Tibial nerve (tissue), 4 donors: ENCODE measurements at regions not wholly inside any gene's neighbourhood (a gene's known extent, or its start where the extent isn't known, plus 50 kb on each side); places are given as distances from the start of the nearest gene placed in this dataset.

Experiments used
- DNase-seq, 2 donors: peaks; one replicate each; pipeline ENCODE4 v3.0.0-alpha.2; 2019; ENCODE audit warnings: low spot score in 2 of 2
- H3K27ac ChIP-seq, 4 donors: fragments of 200-600 bp; sonication (generic) in 3 of 4; one replicate each; pipeline ENCODE4 v1.5.1; 2017 to 2019; ENCODE audit warnings: mild to moderate bottlenecking in 1 of 4
- H3K27me3 ChIP-seq, 2 donors: fragments of 200-600 bp; sonication (generic) in 1 of 2; one replicate each; pipeline versions ENCODE4 v1.5.1 to v1.6.0; 2017 to 2019
- H3K36me3 ChIP-seq, 3 donors: fragments of 200-600 bp; sonication (generic); one replicate each; pipeline ENCODE4 v1.5.1; 2018 to 2019
- H3K4me1 ChIP-seq, 4 donors: fragments of 200-600 bp; sonication (generic) in 3 of 4; one replicate each; pipeline ENCODE4 v1.5.1; 2017 to 2019
- H3K4me3 ChIP-seq, 4 donors: fragments of 200-600 bp; sonication (generic) in 3 of 4; one replicate each; pipeline ENCODE4 v1.5.1; 2017 to 2019; ENCODE audit warnings: mild to moderate bottlenecking in 1 of 4, moderate library complexity in 1 of 4
- H3K9me3 ChIP-seq, 4 donors: fragments of 200-600 bp; sonication (generic) in 3 of 4; one replicate each; pipeline ENCODE4 v1.5.1; 2017 to 2019
- CTCF ChIP-seq, 5 experiments: fragments of 200-600 bp in 3 of 5; fragments of 450-650 bp in 2 of 5; sonication (generic) in 3 of 5; IDR thresholded peaks; one replicate each; pipeline ENCODE4 v1.5.1; 2016 to 2019; ENCODE audit warnings: antibody characterized with exemption in 5 of 5, mild to moderate bottlenecking in 3 of 5, moderate library complexity in 2 of 5
- EP300 ChIP-seq, 2 donors: sonication (generic); formaldehyde crosslinking; IDR thresholded peaks; one replicate each; pipeline ENCODE4 v1.6.1; 2017; ENCODE audit warnings: antibody characterized with exemption in 2 of 2, mild to moderate bottlenecking in 1 of 2
- POLR2A ChIP-seq, 2 donors: fragments of 450-650 bp; IDR thresholded peaks; one replicate each; pipeline ENCODE4 v1.6.1; 2017; ENCODE audit warnings: antibody characterized with exemption in 2 of 2, mild to moderate bottlenecking in 2 of 2, moderate library complexity in 2 of 2
- WGBS, 2 donors: methylation state at CpG; one replicate each; pipeline ENCODE4 v1.1.5; 2018; 5-methylcytosine and 5-hydroxymethylcytosine counted together

- Histone ChIP-seq H3K36me3 (no peaks in the 10 kb centered on the region), H3K27ac (peak overlapping the region in 1 of 4 donors; percentile 30), H3K9me3 (peaks cover 0 to 7% (median 0%) of the 10 kb centered on the region in 4 donors), H3K4me1 (no peaks in the 10 kb centered on the region), H3K4me3 (no peak overlapping the region), H3K27me3 (no peaks in the 10 kb centered on the region)
- no peak for TF ChIP-seq EP300 (IDR thresholded peaks at IDR 0.05)
- TF ChIP-seq POLR2A (IDR thresholded peaks at IDR 0.05), result no peak
- TF ChIP-seq CTCF (IDR thresholded peaks at IDR 0.05), result no peak
- DNase-seq, result no peak
- WGBS, 2 donors, result 56 to 65% methylated on average over 7 of the region's 7 CpGs
Measured at GRCh38 chr13:31433746-31434145, 234.0 kb downstream of the B3GLCT start.

GRCh38 chr13:31434613-31435012, 234.8 kb downstream of the B3GLCT start:
- Histone ChIP-seq H3K36me3 (no peaks in the 10 kb centered on the region), H3K9me3 (peaks cover 0 to 7% (median 0%) of the 10 kb centered on the region in 4 donors), H3K27ac (no peak overlapping the region), H3K4me3 (no peak overlapping the region), H3K27me3 (no peaks in the 10 kb centered on the region), H3K4me1 (no peaks in the 10 kb centered on the region)
- 94 to 95% methylated on average over 8 of the region's 8 CpGs for WGBS, 2 donors
- no peak for DNase-seq
- TF ChIP-seq EP300 (IDR thresholded peaks at IDR 0.05), result no peak
- TF ChIP-seq POLR2A (IDR thresholded peaks at IDR 0.05), result no peak
- TF ChIP-seq CTCF (IDR thresholded peaks at IDR 0.05), result no peak

GRCh38 chr13:31435536-31435935, 235.8 kb downstream of the B3GLCT start:
- Histone ChIP-seq H3K36me3 (no peaks in the 10 kb centered on the region), H3K9me3 (peaks cover 0 to 7% (median 0%) of the 10 kb centered on the region in 4 donors), H3K4me3 (no peak overlapping the region), H3K27ac (no peak overlapping the region), H3K4me1 (no peaks in the 10 kb centered on the region), H3K27me3 (no peaks in the 10 kb centered on the region)
- 83 to 88% methylated on average over 4 of the region's 4 CpGs for WGBS, 2 donors
- no peak for TF ChIP-seq EP300 (IDR thresholded peaks at IDR 0.05)
- TF ChIP-seq POLR2A (IDR thresholded peaks at IDR 0.05), result no peak
- no peak for TF ChIP-seq CTCF (IDR thresholded peaks at IDR 0.05)
- DNase-seq, result no peak

GRCh38 chr13:31436478-31436877, 236.7 kb downstream of the B3GLCT start:
- Histone ChIP-seq H3K4me1 (no peaks in the 10 kb centered on the region), H3K27me3 (no peaks in the 10 kb centered on the region), H3K36me3 (no peaks in the 10 kb centered on the region), H3K4me3 (no peak overlapping the region), H3K27ac (no peak overlapping the region), H3K9me3 (peaks cover 0 to 7% (median 0%) of the 10 kb centered on the region in 4 donors)
- WGBS, 2 donors, result 39 to 53% methylated on average over 5 of the region's 5 CpGs
- no peak for DNase-seq
- TF ChIP-seq POLR2A (IDR thresholded peaks at IDR 0.05) (no peak), CTCF (IDR thresholded peaks at IDR 0.05) (no peak), EP300 (IDR thresholded peaks at IDR 0.05) (no peak)

- no peaks in the 10 kb centered on the region for H3K27me3 ChIP-seq
- no peak for TF ChIP-seq POLR2A (IDR thresholded peaks at IDR 0.05)
- no peak for TF ChIP-seq EP300 (IDR thresholded peaks at IDR 0.05)
- no peak for TF ChIP-seq CTCF (IDR thresholded peaks at IDR 0.05)
- no peak overlapping the region for H3K4me3 ChIP-seq
- H3K36me3 ChIP-seq, result no peaks in the 10 kb centered on the region
- H3K4me1 ChIP-seq, result peaks cover 0 to 11% (median 0%) of the 10 kb centered on the region in 4 donors
- H3K27ac ChIP-seq, result no peak overlapping the region
- no peak for DNase-seq
- peaks cover 0 to 7% (median 0%) of the 10 kb centered on the region in 4 donors for H3K9me3 ChIP-seq
- 72 to 78% methylated on average over 3 of the region's 3 CpGs for WGBS, 2 donors
Measured at GRCh38 chr13:31437975-31438374, 238.2 kb downstream of the B3GLCT start.
